KBM-7 (cell line): ENCODE measurements at regions not wholly inside any gene's neighbourhood (a gene's known extent, or its start where the extent isn't known, plus 50 kb on each side); places are given as distances from the start of the nearest gene placed in this dataset.

Experiments used
- DNase-seq: peaks from one replicate; pipeline ENCODE4 v3.0.0-alpha.2; 2015
- in situ Hi-C: fragments of 300-500 bp; cut with MboI; formaldehyde crosslinking; loops from 2 replicates; pipeline ENCODE4 v1.14.3; 2020; ENCODE audit warnings: low sequenced_read_pairs, low pct_unique_long_range_greater_than_20kb, mixed read lengths

DNA sequence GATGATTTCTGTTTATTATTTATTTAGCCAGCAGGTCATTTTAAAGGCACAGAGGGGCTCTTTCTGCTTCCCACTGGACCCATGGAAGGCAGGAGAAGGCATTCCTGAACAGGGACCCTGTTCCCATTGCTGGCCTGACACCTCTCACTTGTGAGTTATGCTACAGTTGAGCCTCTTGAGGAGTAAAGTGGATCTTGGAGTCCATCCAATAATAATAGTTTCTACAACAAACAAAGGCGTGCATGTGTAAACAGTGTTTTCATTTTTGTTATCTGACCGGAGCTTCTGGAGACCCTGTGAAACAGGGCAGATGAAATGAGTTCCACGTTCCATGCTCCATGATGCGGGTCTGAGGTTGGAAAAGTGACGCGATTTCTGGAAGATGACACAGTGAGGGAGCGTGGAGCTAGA, 127.3 kb upstream of the HABP2 start:
- no peak for DNase-seq

DNA sequence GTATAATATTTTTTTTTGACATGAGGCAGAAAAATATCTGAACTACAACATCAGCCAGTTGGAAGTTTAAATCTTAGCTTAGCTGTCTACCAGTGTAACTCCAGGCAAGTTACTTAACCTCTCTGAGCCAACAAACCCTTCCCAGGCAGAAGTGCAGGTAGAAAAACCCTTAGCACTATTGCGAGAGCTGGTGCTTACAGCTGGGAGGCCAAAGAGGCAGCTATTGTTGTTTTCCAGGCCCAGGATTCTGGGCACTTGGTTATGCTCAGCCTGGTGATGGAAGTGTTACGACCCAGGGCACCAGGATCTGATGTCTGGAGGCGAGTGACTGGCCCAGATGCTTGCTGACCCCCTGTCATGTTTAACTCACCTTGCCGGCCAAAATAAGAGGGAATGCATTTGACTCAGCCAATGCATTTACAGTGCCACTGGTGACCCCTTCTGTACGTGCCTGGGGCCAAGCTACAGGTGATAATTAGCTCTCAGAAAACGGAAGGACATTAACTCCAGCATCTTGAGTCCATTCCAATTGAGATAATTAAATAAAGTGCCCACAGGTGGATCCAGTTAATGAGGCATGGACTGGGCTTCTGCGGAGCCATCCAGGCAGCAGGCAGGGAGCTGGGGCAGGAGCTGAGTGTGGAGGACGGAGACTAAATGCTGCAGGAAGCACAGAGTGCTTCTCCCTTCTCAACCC, 126.5 kb upstream of the HABP2 start:
- in situ Hi-C loops, result no loop called here
- no peak for DNase-seq

More for the DNA sequence above, 127.3 kb upstream of the HABP2 start:
- in situ Hi-C loops, result no loop called here

GRCh38 chr10:113427236-113427735, 125.6 kb upstream of the HABP2 start:
- no peak for DNase-seq
- in situ Hi-C loops, result no loop called here

DNA sequence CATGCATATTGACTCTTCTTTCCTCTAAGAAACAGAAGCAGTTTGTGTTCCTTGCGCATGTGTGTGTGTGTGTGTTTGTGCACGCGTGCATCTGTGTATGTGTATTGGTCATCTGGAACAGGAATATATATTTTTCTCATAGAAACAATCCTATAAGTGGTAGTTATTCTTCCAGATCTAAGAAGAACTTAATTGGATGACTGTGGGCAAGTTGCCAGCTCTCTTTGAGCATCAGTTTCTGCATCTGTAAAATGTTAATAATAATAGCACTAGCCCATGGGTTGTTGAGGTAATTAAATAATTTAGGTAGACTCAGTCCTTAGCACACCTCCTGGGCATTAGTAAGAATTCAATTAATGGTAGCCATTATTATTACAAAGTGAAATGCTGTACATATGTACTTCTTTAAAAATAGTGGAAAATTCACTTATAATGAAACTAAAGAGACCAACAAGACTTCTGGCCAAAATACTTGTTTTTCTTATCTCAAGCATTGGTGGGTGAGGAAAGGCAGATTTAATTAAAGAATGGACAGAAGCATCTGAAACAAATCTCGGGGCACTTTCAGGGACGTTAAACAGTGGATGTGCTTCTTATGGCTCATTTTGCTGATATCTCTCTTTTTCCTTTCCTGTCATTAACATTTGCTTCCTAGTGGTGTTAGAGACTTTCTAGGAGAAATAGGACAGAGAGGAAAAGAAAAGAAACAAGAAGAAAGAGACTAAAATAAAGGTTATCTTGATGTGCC, 124.9 kb upstream of the HABP2 start:
- DNase-seq, result no peak
- in situ Hi-C loops, result no loop called here

DNA sequence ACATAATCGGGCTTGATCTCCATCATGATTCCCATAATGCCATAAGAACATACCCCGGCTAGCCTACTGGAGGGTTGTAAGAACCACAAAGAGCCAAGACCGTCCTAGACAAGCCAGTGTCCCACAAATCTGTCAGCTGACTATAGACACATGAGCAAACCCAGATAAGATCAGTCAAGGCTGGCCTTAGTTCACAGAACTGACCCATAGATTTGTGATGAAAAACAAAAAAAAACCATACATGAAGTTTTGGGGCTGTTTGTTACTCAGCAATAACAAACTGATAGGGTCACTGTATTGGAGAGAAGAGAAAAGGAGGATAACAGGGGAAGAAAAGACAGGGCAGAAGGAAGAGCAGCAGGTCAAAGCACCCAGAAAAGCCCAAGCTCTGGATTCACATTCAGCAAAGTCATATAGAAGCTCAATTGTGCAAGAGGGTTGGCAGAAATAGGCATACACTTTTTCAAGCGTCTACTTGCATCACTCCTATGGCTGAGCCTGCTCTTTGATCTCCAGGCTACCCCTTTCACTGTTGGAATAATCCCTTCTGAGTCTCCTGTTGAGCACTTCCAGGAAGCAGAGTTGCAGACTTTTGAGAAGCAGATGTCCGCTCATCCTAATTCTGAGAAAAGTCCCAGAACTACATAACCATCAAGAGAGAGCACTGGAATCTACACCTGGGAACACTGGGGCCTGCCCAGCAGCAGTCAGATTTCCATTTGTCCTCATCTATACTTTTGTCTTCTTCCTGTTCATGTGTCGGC, 122.0 kb upstream of the HABP2 start:
- in situ Hi-C loops, result no loop called here
- DNase-seq, result no peak

DNA sequence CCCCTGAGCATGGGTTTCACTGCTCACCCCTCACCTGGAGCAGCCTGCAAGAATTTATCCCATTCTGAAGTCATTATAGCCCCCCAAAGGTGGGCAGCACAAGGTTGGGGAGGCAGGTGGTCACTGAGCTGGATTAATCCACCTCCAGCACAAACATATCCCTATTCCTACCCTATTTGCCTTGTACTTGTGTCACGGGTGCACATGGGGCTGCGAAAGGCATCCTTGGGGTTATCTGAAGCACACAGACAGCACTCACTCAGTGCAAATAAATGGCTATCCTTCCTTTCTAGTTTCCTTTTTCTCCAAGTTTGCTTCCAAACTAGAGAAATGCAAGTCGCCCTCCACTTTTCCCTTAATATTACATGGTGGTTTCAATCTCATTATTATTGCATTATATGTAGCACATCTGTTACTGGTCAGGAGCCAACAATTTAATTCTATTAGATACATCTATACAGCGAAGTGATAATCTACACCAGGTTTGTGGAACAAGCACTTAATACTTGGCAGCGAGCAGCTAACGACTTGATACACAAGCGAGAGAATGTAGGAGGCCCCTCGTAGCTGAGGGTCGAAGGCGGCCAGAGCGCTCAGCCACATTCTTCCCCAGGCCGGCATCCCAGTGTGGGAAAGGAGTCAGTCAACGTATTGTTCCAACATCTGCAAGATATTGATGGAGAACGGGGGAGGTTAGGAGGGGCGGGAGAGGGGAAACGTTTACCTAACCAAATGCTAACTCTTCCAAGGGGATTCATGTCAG, 121.3 kb upstream of the HABP2 start:
- DNase-seq, result no peak
- in situ Hi-C loops, result no loop called here

- in situ Hi-C loops, result no loop called here
- no peak for DNase-seq
These were observed 119.1 kb upstream of the HABP2 start for GRCh38 chr10:113433711-113434110.

GRCh38 chr10:113434315-113434714, 118.5 kb upstream of the HABP2 start:
- no peak for DNase-seq
- in situ Hi-C loops, result no loop called here

DNA sequence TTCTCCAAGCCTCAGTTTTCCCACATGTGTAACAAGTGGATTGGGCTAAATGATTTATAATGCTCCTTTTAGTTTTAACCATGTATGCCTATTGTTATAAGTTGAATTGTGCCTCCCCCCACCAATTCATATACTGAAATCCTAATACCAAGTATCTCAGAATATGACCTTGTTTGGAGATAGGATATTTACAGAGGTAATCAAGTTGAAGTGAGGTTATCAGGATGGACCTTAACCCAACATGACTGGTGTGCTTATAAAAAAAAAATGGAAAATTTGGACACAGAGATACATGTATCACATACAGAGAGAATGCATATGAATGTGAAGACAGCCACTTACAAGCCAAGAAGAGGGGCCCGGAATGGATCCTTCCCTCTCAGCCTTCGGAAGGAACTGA, 117.9 kb upstream of the HABP2 start:
- in situ Hi-C loops, result no loop called here
- no peak for DNase-seq

DNA sequence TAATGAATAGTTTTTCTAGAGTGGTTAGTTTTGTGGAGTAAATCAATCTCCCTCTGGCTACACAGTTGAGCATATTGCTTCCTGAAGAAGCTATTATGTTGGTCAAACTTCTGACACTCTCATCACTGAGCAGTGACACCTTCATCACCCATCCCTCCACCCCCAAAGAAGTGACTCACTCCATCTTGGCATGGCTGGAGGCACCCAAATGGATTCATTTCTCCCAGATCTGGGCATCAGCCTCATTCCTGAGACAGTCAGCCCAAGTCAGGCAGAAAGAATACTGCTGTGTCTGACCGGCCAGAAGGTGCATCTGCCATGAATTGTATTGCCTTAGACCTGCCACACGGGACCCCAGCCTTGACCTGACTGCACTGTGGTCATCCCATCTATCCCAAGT, 117.0 kb upstream of the HABP2 start:
- in situ Hi-C loops, result no loop called here
- no peak for DNase-seq

DNA sequence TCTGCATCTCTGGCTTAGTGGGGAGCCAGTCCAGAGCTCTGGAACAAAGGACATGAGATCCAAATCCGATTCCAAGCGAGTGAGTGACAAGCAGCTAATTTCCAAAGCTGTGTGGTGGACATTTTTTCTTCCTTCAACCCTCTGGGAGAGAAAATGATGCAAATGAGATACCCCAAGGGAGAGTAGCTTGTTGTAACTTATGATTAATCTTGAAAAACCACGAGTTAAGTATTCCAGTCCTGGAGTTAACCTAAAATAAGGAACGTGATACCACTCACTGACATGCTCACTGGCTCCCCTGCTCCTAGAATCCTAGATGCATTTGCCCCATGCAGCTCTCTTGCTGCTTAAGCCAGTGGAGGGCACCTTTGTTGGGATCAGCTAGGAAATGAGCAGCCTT, 116.0 kb upstream of the HABP2 start:
- no peak for DNase-seq
- in situ Hi-C loops, result no loop called here

DNA sequence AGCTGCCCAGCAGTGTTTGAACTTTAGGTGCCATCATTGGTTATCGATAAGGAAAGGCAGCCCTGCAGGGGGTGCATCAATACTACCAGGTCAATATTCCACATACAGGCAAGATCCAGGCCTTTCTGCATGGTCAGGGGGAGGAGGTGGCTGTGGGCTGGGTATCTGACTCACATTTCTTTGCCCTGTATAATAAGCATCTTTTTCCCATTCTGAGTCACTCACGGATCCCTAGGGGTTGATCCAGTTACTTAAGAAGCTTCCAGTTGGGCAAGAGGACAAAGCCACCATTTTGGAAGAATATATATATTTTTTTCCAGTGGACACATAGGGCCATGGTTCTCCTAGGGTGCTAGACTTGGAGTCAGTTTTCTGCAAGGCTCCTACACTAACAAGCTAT, 114.2 kb upstream of the HABP2 start:
- in situ Hi-C loops, result no loop called here
- DNase-seq, result no peak

GRCh38 chr10:113441220-113441619, 111.6 kb upstream of the HABP2 start:
- in situ Hi-C loops, result no loop called here
- no peak for DNase-seq

- in situ Hi-C loops, result no loop called here
- DNase-seq, result no peak
These were observed 111.1 kb upstream of the HABP2 start for GRCh38 chr10:113441686-113442270.

GRCh38 chr10:113442336-113442735, 110.5 kb upstream of the HABP2 start:
- DNase-seq, result no peak
- in situ Hi-C loops, result no loop called here

DNA sequence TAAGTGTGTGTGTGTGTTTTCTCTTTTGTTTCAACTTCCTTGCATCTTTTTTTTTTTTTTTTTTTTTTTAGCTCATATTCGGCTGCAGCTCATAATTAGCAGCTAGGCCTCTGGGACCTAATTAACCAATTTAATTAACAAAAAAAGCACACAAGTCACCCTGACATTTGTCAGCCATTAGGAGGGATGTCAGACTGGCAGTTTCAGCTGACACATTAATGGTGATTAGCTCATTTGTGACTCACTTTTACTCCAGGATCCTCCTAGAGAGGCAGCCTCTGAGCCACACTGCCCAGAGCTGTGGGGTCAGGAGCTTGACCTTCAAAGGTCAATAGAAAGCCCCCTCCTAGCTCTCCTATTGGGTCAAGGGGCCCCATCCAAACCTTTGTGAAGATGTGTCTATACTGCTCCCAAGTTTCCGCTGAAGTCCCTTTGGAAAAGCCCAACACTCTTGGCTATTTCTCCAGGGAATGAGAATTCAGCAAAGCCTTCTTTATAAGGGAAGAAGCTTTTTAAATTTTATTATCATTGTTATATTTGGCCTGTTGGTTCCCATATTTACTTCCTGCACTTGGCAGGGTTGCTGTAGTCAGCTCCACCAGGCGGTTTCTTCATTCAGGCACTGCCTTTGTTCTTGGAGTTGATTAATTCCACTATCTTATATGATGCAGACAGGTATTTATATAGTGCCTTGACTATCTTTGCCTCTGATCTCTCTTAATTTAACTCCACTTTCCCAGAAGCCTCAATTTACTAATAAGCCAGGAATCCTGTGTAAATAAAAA, 109.5 kb upstream of the HABP2 start:
- in situ Hi-C loops, result no loop called here
- no peak for DNase-seq

DNA sequence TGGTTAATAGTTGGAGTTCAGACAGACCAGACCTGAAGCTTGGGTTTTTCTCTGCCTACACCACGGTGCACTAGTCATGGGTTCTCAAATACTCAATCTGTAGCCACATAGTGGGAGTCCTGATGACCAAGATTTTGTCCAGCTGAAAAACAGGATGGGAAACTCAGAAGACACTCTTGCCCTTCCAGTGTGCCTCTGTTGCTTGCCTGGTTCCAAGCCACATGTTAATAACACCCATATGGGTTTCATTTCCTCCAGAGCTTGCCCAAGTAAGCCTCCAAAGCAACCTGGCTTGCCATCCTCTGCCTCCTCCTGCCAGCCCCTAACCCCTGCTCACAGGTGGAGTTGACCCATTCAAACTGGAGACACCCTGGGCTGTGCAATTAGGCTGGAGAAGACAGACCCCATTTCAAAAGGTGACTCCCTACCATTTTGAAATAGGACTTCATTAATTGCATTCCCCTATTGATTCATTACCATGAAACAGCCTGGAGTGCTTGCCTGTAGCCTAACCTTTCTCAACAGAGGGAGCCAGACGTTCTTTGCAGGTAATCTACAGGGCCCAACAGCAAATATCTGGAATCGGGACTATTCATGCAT, 108.0 kb upstream of the HABP2 start:
- no peak for DNase-seq
- in situ Hi-C loops, result no loop called here

GRCh38 chr10:113445736-113446135, 107.1 kb upstream of the HABP2 start:
- DNase-seq, result no peak
- in situ Hi-C loops, result no loop called here
